ENCODE measurements at regions not wholly inside any gene's neighbourhood (a gene's known extent, or its start where the extent isn't known, plus 50 kb on each side); places are given as distances from the start of the nearest gene placed in this dataset.
"Not testable (repeated sequence)": the region's sequence is repeated elsewhere in the genome, so short reads cannot be mapped to it uniquely, and the experiment has no call there.

- DNase-seq (peak in 1 of 2 donors; percentile 11), ATAC-seq (no peak)
- intact Hi-C loops (cut with DNase I, micrococcal nuclease): no loop called here
Observed at GRCh38 chr2:216991563-216991962, 131.7 kb upstream of the TNP1 start.

DNA sequence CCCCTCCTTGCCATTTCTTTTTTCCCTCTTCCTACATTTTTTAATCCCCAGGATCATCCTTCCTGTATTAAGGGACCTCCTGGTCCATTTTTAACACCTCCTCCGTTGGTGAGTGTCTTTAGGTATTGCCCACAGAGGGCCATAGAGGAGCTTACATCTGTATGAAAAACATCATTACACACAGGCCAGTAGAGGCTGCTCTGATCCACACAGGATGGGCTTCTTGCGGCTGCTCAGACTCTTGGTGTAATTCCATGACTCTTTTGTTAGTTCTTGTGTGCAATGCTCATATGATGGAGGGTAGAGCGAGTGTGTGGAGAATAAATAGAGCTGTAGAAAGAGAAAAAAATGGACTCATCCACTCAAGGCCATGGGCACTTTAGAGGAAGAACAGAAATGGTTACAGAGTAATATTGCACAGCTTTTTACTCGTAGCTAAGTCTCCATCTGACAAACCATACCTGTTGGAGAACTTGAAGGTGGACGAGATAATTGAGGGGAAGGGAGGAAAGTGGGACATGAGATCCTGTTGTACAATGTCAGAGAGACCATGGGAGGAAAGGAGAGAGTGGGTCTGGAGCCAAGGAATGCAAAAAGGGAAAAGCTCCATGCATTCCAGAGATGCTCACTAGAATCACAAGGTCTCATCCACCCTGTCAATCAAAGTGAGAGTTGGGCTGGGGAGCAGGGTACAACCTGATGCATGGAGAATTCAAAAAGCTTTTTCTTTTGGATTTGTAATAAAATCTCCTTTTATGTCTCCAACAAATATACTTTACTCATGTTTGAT is 129.7 kb upstream of the TNP1 start:
- ATAC-seq: no peak
- intact Hi-C loops (cut with DNase I, micrococcal nuclease): no loop called here
- DNase-seq: no peak

DNA sequence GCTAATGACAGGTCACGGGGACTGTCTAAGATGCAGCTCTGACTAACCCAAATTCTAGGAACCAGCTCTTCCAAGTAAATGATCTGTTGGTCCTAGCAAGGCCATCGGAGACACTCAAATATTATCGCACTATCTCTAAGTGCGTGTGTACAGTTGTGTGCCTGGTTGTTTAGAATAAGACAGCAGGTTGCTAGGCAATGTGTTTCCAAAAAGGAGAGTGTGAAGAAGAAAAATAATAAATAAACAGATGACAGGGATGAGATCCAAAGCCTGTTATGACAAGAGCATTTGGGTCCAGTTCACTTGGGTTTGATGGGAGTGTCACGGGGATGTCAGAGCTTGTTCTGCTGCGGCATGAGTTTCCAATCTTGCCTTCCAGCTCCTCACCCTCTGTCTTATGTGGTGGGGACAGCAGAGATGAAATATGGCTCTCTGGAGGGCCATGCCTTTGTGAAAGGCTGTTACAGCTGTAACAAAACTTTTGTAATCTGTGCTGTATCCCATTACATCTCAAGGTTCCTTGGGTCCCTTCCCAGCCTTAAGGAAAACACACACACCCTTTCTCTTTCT is 127.5 kb upstream of the TNP1 start:
- intact Hi-C loops (cut with DNase I, micrococcal nuclease): no loop called here
- ATAC-seq: no peak
- no peak for DNase-seq

DNA sequence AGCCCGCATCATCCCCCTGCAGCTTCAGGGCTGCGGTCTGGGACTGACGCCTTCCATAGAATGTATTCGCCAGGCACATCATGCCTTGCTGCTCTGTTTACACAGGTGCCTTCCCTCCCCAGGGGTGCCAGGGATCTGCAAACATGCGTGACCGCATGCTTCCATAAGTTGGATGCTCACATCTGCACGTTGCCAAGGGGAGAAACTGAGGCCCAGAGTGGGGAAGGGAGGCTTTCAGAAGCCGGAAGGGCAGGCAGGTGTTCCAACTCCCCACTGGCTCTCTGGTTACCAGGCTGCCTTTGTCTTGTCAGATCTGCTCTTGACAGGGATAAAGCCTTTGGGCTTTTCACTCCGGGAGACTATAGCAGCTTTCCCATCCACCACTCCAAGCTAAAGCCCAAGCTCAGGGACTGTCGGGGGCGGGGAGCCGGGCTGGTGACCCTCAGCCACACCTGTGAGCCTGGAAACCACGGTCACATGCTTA is 125.8 kb upstream of the TNP1 start:
- intact Hi-C loops (cut with DNase I, micrococcal nuclease): no loop called here
- no peak for DNase-seq
- ATAC-seq: no peak

DNA sequence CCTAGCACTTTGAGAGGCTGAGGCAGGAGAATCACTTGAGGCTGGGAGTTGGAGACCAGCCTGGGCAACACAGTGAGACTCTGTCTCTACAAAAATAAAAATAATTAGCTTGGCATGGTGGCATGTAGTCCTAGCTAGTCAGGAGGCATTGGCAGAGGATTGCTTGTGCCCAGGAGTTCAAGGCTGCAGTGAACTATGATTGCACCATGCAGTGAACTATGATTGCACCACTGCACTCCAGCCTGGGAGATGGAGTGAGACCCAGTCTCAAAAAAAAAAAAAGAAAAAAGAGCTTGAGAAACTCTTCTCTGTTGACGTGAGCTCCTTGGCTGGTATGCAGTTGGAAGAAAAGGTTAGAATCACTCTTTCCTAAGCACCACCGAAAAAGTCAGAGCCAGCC is 125.1 kb upstream of the TNP1 start:
- intact Hi-C loops (cut with DNase I, micrococcal nuclease): no loop called here
- ATAC-seq (no peak), DNase-seq (no peak)

DNA sequence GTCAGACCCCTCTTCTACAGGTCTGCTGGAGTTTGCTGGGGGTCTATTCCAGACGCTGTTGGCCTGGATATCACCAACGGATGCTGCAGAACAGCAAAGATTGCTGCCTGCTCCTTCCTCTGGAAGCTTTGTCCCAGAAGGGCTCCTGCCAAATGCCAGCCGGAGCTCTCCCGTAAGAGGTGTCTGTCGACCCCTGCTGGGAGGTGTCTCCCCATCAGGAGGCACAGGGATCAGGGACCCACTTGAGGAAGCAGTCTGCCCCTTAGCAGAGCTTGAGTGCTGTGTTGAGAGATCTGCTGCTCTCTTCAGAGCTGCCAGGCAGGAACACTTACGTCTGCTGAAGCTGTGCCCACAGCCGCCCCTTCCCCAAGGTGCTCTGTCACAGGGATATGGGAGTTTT is 122.1 kb upstream of the TNP1 start:
- intact Hi-C loops (cut with DNase I, micrococcal nuclease); DNase-seq; ATAC-seq: not testable (repeated sequence)

DNA sequence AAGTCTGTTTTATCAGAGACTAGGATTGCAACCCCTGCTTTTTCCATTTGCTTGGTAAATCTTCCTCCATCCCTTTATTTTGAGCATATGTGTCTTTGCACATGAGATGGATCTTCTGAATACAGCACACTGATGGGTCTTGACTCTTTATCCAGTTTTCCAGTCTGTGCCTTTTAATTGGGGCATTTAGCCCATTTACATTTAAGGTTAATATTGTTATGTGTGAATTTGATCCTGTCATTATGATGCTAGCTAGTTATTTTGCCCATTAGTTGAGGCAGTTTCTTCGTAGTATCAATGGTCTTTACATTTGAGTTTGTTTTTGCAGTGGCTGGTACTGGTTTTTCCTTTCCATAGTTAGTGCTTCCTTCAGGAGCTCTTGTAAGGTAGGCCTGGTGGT is 120.6 kb upstream of the TNP1 start:
- intact Hi-C loops (cut with DNase I, micrococcal nuclease); ATAC-seq; DNase-seq: not testable (repeated sequence)

DNA sequence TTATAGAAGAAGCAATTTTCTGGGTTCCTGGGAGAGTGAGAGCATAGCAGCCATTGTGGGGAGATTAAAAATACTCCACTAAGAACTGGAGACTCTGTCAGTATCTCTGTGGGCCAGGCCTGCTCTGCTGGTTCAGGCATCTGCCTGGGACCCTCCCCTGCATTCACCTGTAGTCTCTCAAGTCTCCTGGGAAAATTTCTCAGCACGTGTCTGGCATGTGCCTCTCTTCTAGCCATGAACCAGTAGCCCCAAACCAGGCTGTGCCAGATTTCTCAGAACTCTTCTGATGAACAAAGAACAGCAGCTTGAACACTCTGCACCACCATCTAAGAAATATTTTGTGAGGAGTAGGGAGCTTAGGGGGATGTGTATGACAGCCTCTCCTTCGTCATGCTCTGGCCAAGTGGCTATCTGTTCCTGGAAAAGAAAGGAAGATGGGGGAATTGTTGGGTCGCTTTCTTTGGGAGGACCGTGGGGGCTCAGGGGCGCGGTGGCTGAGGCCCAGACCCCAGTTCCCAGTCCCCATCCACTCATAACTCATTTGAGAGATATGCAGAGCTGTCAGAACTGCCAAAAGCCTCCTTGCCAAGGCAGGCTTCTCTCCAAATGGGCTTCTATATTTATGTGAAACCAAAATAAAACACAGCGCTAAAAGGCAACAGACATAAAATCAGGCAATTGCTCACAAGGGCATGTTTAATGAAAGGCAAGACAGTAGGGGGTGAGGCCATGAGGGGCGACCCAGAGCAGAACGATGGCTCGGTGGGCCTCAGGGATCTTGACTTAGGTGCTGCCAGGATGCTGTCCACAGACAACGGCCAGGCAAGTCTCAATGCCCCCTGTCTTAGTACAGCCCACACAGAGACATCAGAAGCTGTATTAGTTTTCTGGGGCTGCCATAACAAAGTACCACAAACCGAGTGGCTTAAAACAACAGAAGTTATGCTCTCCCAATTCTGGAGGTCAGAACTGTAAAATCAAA is 114.7 kb upstream of the TNP1 start:
- ATAC-seq: no peak
- peak; percentile 9 to 24 for DNase-seq

GRCh38 chr2:216971593-216971992 is 111.7 kb upstream of the TNP1 start:
- no peak for ATAC-seq
- intact Hi-C loops (cut with DNase I, micrococcal nuclease): no loop called here
- no peak for DNase-seq

More for the DNA sequence above, 114.7 kb upstream of the TNP1 start:
- intact Hi-C loops (cut with DNase I, micrococcal nuclease): no loop called here

GRCh38 chr2:216970359-216970915 is 110.6 kb upstream of the TNP1 start:
- ATAC-seq (no peak), DNase-seq (no peak)
- intact Hi-C loops (cut with DNase I, micrococcal nuclease): no loop called here

- DNase-seq: no peak
- ATAC-seq: no peak
- intact Hi-C loops (cut with DNase I, micrococcal nuclease): no loop called here
Observed at GRCh38 chr2:216967889-216968288, 108.0 kb upstream of the TNP1 start.

- no peak for DNase-seq
- intact Hi-C loops (cut with DNase I, micrococcal nuclease): no loop called here
- ATAC-seq: no peak
Observed at GRCh38 chr2:216960671-216961268, 100.9 kb upstream of the TNP1 start.

DNA sequence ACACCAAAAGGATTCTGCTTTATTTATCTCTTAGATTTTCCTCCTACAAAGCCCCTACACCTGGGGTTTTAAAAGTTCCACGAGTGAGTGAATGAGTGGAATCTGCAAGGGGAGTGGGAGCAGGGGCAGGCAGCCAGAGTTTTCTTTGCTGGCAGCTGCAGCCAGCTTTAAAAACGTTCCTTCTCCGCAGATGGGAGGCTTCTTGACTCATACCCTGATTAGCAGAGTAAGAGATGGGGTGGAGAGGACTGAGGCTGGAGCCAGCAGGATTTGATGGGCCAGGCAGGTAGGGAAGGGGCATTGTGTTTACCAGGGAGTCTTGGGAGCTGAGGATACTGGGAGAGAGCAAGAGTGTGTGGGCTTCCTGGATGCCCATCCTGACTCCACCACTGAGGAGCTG is 99.6 kb upstream of the TNP1 start:
- DNase-seq (no peak), ATAC-seq (no peak)
- intact Hi-C loops (cut with DNase I, micrococcal nuclease): no loop called here

DNA sequence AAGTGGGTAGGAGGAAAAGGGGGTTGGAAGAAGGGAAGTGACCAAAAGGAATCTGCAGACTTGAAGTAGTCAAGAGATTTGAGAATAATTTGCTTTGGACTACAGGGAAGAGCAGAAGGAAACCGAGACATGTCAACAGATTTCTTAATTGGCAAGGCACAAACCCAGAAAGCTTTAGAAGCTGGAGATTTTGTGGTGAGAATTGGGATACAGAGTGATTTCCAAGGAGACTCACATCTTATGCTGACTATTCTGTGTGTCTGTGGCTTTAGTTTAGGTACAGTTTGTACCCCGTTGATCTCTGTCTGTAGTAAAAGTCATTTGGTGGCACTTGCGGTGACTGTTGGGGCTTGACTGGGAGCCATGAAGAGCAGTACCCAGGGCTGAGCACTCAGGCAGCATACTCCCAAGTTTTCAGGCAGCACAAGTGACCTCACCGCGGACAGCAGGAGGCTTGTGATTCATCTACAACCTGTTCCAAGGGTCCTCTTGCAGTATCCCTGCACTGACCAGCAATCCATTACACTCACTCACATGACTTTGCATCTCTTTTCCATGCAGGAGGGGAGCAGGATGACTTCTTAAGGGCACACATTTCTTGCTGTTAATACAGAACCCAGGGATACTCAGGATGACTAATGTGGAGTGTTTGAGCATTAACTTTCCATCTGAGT is 97.1 kb upstream of the TNP1 start:
- no peak for DNase-seq
- intact Hi-C loops (cut with DNase I, micrococcal nuclease): no loop called here
- ATAC-seq: no peak

GRCh38 chr2:216951171-216951570 is 91.3 kb upstream of the TNP1 start:
- DNase-seq (no peak), ATAC-seq (no peak)
- intact Hi-C loops (cut with DNase I, micrococcal nuclease): no loop called here

- DNase-seq (no peak), ATAC-seq (no peak)
- intact Hi-C loops (cut with DNase I, micrococcal nuclease): no loop called here
Observed at GRCh38 chr2:216950547-216950946, 90.7 kb upstream of the TNP1 start.

- intact Hi-C loops (cut with DNase I, micrococcal nuclease): no loop called here
- no peak for ATAC-seq
Observed at GRCh38 chr2:216949700-216950413, 90.0 kb upstream of the TNP1 start.

DNA sequence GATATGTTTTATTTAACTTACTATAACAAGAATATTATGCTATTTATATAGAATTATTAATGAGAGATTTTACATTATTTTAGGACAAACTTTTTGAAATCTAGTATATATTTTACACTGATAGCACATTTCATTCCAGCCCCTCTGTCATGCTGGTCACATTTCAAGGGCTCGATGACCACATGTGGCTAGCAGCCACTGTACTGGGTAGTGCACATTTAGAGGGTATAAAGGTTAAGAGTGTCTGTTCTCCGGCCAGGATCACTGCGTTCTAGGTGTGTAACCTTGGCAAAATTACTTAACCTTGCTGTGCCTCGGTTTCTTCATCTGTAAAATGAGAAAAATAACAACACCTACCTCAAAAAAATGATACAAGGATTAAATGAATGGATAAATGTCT is 87.2 kb upstream of the TNP1 start:
- DNase-seq (no peak), ATAC-seq (no peak)
- intact Hi-C loops (cut with DNase I, micrococcal nuclease): no loop called here

More at GRCh38 chr2:216949700-216950413, 90.0 kb upstream of the TNP1 start:
- no peak for DNase-seq

Measured in left colon (tissue), 2 donors.